ENCODE measurements at regions not wholly inside any gene's neighbourhood (a gene's known extent, or its start where the extent isn't known, plus 50 kb on each side); places are given as distances from the start of the nearest gene placed in this dataset.

DNA sequence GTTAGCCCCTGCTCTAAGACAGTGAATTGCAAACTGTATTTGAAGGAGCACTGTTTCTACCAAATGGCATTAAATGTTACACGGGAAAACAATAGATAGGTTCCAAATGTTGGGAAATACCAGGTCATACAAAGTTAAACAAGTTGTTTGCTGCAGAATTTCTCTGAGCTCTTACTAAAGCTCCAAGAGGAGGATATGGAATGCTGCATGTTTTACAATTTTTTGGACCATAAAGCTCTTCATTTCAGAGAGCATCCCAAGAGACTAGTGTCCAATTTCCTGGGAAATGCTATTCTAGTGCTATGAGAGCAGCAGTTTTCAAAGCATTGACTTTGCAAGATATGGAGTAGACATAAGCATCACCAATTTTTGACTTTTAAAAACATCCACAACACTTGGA is 155.6 kb upstream of the CCDC68 start:
- TF ChIP-seq, protein P1, sequence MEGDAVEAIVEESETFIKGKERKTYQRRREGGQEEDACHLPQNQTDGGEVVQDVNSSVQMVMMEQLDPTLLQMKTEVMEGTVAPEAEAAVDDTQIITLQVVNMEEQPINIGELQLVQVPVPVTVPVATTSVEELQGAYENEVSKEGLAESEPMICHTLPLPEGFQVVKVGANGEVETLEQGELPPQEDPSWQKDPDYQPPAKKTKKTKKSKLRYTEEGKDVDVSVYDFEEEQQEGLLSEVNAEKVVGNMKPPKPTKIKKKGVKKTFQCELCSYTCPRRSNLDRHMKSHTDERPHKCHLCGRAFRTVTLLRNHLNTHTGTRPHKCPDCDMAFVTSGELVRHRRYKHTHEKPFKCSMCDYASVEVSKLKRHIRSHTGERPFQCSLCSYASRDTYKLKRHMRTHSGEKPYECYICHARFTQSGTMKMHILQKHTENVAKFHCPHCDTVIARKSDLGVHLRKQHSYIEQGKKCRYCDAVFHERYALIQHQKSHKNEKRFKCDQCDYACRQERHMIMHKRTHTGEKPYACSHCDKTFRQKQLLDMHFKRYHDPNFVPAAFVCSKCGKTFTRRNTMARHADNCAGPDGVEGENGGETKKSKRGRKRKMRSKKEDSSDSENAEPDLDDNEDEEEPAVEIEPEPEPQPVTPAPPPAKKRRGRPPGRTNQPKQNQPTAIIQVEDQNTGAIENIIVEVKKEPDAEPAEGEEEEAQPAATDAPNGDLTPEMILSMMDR (IDR thresholded peaks at IDR 0.05; ENCODE audit: control insufficient read depth, extremely low read depth, insufficient read depth) = no peak
- DNase-seq (ENCODE audit: low read depth) = no peak
- H3K4me3 ChIP-seq (ENCODE audit: low read depth, low read length) = no peak overlapping the region

DNA sequence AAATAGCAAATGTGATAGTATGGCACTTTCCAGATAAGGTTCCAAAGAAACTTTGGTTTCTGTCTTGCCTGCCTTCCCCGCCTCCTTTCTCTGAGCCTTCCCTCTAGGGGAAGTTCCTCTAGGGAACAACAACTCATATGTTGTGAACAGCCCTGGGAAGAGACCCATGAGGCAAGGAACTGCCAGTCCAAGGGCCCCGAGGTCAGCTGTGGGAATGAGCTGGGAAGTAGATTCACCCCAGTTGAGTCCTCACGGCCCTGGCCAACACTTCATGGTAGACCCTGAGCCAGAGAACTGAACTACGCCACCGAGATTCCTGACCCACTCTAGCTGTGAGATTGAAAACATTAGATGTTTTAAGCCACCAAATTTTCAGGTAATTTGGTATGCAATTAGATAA is 154.5 kb upstream of the CCDC68 start:
- TF ChIP-seq, protein P1 (IDR thresholded peaks at IDR 0.05; ENCODE audit: control insufficient read depth, extremely low read depth, insufficient read depth) = no peak
- DNase-seq (ENCODE audit: low read depth) = no peak

DNA sequence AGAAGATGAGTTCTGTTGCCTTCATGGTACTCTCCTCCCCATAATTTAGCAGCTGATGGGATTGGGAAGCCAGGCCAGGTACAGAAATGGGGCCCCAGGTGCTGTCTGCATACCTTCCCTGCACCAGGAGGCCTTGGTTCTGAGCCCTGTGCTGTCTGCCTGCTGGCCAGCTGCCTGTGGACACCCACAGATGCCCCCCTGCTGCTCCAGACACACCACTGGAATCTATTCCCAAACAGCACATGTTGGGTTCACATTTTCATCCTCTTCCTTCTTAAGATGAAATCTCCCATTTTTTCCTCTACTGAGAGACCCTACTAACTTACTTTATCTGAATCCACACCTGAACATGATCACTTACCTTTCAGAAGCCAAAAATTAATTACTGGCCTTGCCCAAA is 152.0 kb upstream of the CCDC68 start:
- H3K4me3 ChIP-seq (ENCODE audit: low read depth, low read length) = no peak overlapping the region
- TF ChIP-seq, protein P1 (IDR thresholded peaks at IDR 0.05; ENCODE audit: control insufficient read depth, extremely low read depth, insufficient read depth) = no peak
- DNase-seq (ENCODE audit: low read depth) = no peak

More for the DNA sequence above, 154.5 kb upstream of the CCDC68 start:
- no peak overlapping the region for H3K4me3 ChIP-seq (ENCODE audit: low read depth, low read length)

DNA sequence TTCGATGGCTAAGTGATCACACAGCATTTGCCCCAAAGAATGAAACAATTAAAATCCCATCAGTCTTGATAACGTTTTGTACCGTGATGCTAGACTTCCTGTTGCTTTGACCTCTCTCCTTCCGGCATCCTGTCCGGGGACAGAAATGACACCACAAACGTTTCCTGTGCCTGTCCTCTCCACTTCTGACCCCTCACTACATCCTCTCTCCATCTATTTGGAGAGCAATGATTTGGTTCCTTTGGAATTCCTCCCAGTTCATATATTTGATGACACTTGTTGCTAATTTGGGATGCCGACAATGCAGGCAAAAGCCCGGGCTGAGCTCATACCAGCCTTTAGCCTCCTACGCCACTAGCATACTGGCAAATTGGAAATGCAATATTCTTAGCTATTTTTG is 151.2 kb upstream of the CCDC68 start:
- H3K4me3 ChIP-seq (ENCODE audit: low read depth, low read length) = no peak overlapping the region
- no peak for DNase-seq (ENCODE audit: low read depth)
- TF ChIP-seq, protein P1 (IDR thresholded peaks at IDR 0.05; ENCODE audit: control insufficient read depth, extremely low read depth, insufficient read depth) = no peak

DNA sequence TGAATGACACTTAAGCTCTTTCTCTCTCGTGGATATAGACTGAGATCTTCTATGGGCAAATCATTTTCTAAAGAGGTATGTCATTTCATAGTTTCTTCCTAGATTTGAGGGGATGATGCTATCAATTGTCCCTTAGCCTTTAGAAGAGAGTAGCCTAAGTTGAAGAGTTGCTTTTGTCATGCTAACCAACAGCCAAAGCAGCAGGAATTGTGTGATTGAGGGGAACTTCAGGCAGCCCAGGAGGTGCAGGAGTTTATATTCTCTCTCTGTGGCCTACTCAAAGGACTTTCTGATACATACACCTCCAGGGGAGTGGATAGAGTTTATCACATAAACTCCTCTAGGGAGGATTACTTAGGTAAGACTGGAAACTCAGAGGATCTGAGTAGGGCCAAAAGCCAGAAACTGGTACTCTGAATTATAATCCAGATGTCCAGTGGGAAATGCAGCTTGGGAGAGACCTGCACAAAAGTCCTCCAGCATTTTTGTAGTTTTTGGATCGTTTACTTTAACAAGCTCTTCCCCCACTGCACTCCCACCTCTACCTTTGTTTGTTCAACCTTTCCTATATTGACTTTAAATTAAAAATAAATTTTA is 150.7 kb upstream of the CCDC68 start:
- TF ChIP-seq, protein P1 (IDR thresholded peaks at IDR 0.05; ENCODE audit: control insufficient read depth, extremely low read depth, insufficient read depth) = no peak
- no peak for DNase-seq (ENCODE audit: low read depth)

DNA sequence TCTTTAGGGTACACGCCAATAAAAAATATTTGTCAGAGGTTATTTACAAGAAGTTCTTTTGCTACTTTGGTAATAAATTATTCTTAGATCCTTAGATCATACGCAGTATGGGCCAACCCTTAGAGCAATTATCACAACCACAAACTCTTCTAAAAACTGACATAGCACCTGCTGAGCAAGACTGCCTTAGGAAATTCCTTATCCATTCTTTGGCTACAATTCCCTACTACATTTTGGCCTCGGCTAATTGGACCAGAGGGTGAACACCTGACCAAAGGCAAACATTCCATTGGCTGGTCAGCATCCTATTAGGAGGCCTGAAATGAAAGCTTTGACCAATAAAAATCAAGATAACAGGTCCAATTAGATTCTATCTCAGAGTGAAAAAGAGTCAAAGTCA is 147.6 kb upstream of the CCDC68 start:
- H3K4me3 ChIP-seq (ENCODE audit: low read depth, low read length) = no peak overlapping the region
- DNase-seq (ENCODE audit: low read depth) = no peak
- TF ChIP-seq, protein P1 (IDR thresholded peaks at IDR 0.05; ENCODE audit: control insufficient read depth, extremely low read depth, insufficient read depth) = no peak

More for the DNA sequence above, 150.7 kb upstream of the CCDC68 start:
- no peak overlapping the region for H3K4me3 ChIP-seq (ENCODE audit: low read depth, low read length)

DNA sequence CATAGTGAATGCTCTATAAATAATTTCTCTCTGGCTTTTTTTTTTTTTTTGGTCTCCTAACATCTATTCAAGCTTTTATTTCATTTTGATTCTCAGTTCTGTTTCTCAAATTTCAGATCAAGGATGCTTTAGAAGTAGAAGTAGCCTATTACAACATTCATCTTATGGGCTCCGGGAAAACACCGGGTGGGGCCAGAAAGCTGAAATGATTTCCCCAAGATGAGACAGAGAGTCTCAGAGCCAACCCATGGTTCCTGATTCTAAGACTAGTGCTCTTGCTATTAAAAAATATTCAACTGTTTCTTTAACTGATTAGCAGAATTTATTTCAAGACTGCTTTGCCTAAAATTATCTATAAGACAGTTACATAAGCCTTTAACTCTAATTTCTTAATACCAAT is 147.2 kb upstream of the CCDC68 start:
- H3K4me3 ChIP-seq (ENCODE audit: low read depth, low read length) = no peak overlapping the region
- no peak for DNase-seq (ENCODE audit: low read depth)
- TF ChIP-seq, protein P1 (IDR thresholded peaks at IDR 0.05; ENCODE audit: control insufficient read depth, extremely low read depth, insufficient read depth) = no peak
